Adrenal gland (tissue), 9 donors: ENCODE measurements at regions not wholly inside any gene's neighbourhood (a gene's known extent, or its start where the extent isn't known, plus 50 kb on each side); places are given as distances from the start of the nearest gene placed in this dataset.

Experiments used
- DNase-seq, 7 donors: peaks; one replicate each; pipeline ENCODE4 v3.0.0-alpha.2; 2019 to 2020
- H3K27ac ChIP-seq, 5 donors: fragments of 200-600 bp; sonication (generic) in 4 of 5; 1 replicate in 3 of 5; 2 replicates in 2 of 5; pipeline versions ENCODE4 v1.5.1 to v1.8.0; 2016 to 2020; ENCODE audit warnings: mild to moderate bottlenecking in 1 of 5
- H3K27me3 ChIP-seq: fragments of 200-600 bp; 2 replicates; pipeline ENCODE4 v1.8.0; 2021
- H3K36me3 ChIP-seq, 2 donors: fragments of 200-600 bp; replicated peaks in 1 of 2; 1 replicate in 1 of 2; 2 replicates in 1 of 2; pipeline versions ENCODE4 v1.5.1 to v1.8.0; 2018 to 2022
- H3K4me1 ChIP-seq, 2 donors: fragments of 200-600 bp; replicated peaks in 1 of 2; 1 replicate in 1 of 2; 2 replicates in 1 of 2; pipeline versions ENCODE4 v1.5.1 to v1.8.0; 2018 to 2021
- H3K4me3 ChIP-seq, 4 donors: fragments of 200-600 bp; sonication (generic) in 3 of 4; one replicate each; pipeline ENCODE4 v1.5.1; 2016 to 2018
- H3K9me3 ChIP-seq, 3 donors: fragments of 200-600 bp; sonication (generic) in 1 of 3; replicated peaks in 1 of 3; 1 replicate in 2 of 3; 2 replicates in 1 of 3; pipeline versions ENCODE4 v1.5.1 to v1.8.0; 2016 to 2021
- CTCF ChIP-seq, 6 experiments: fragments of 450-650 bp in 4 of 6; fragments of 200-600 bp in 2 of 6; sonication (generic) in 1 of 6; IDR thresholded peaks; 1 replicate in 5 of 6; 2 replicates in 1 of 6; pipeline versions ENCODE4 v1.5.1 to v1.8.0; 2016 to 2021; ENCODE audit warnings: antibody characterized with exemption in 6 of 6, mild to moderate bottlenecking in 2 of 6, moderate library complexity in 1 of 6
- POLR2A ChIP-seq, 2 donors: fragments of 450-650 bp; IDR thresholded peaks; one replicate each; pipeline ENCODE4 v1.6.1; 2017; ENCODE audit warnings: antibody characterized with exemption in 2 of 2, mild to moderate bottlenecking in 2 of 2, moderate library complexity in 1 of 2
- WGBS, 4 donors: extraction: QIAGEN DNeasy Blood & Tissue Kit in 2 of 4; methylation state at CpG; one replicate each; pipeline versions ENCODE4 v1.1.5 to v1.1.7; 2013 to 2017; 5-methylcytosine and 5-hydroxymethylcytosine counted together
- intact Hi-C, 2 donors: fragments of 100-400 bp; cut with DNase I; formaldehyde crosslinking; loops; one replicate each; pipeline versions ENCODE4 v1.14.1 to v1.15.0; 2022 to 2023
- donor health status: healthy with polysubstance abuse.
- donor health status: Bipolar disorder and iron deficiency.
- donor health status: DM: yes; HTN: yes; CAD: no.
- donor health status: DM: no; HTN: no; CAD: no.
- donor health status: DM: no; HTN: no; CAD: no.

GRCh38 chr1:118346936-118347335, 161.9 kb upstream of the SPAG17 start:
- TF ChIP-seq POLR2A (IDR thresholded peaks at IDR 0.05) = no peak
- TF ChIP-seq CTCF (IDR thresholded peaks at IDR 0.05) = no peak
- Histone ChIP-seq H3K4me1 (no peaks in the 10 kb centered on the region), H3K4me3 (no peak overlapping the region), H3K36me3 (no peaks in the 10 kb centered on the region), H3K9me3 (no peaks in the 10 kb centered on the region), H3K27me3 (no peaks in the 10 kb centered on the region), H3K27ac (no peak overlapping the region)
- no peak for DNase-seq
- intact Hi-C loops = no loop called here
- WGBS, 4 donors = 33 to 60% (median 46%) methylated on average over 3 of the region's 3 CpGs

DNA sequence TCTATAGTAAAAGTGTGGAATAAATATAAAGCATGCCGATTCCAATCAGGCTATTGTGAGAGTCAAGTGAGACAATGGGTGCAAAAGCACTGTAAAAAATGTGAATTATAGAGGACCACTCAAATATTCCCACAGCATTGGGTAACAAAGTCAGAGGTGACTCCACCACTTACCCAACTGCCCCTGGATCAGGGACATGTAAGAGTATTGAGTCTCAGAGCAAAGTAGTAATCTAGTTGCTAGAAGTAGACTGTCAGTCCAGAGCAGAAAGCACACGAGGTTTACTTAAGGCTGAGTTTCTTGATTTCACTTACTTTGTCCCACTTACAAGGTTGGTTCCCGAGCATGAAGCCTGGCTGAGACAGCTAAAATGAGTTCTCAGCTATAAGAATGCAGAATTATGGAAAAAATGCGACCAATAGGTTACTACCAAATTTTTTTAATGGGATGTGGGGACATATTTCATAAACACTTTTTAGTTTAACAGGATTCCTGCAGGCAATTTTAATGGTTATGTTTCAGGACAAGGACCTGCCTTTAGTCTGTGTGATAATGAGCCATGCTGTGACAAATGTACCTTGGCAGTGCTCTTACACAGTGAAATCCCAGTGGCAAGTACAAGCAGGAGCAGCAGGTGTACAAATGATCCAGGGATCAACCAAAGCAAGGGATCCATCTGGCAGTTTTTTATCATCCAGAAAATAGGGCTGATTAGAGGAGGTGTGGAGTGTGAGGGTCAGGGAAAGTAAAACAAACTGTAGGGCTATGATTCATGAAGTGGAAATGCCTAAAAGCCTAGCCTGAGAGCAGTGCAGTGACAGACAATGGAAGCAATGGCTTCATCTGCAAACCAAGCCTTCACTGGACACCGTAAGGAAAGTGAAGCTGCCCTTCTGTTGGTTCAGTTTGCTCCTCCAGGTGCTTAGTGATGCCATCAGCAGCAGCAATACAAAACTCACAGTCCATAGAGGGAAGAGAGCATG, 156.2 kb upstream of the SPAG17 start:
- H3K27me3 ChIP-seq = no peaks in the 10 kb centered on the region
- H3K27ac ChIP-seq = no peak overlapping the region
- H3K4me1 ChIP-seq = no peaks in the 10 kb centered on the region
- H3K9me3 ChIP-seq = no peaks in the 10 kb centered on the region
- WGBS, 4 donors = 52 to 69% (median 66%) methylated on average over 5 of the region's 5 CpGs
- DNase-seq = no peak
- H3K4me3 ChIP-seq = no peak overlapping the region
- no peaks in the 10 kb centered on the region for H3K36me3 ChIP-seq
- TF ChIP-seq POLR2A (IDR thresholded peaks at IDR 0.05) = no peak
- no peak for TF ChIP-seq CTCF (IDR thresholded peaks at IDR 0.05)
- intact Hi-C loops = no loop called here

GRCh38 chr1:118339400-118340124, 154.5 kb upstream of the SPAG17 start:
- H3K27ac ChIP-seq = no peak overlapping the region
- no peaks in the 10 kb centered on the region for H3K9me3 ChIP-seq
- no peaks in the 10 kb centered on the region for H3K4me1 ChIP-seq
- intact Hi-C loops = no loop called here
- no peaks in the 10 kb centered on the region for H3K27me3 ChIP-seq
- no peak overlapping the region for H3K4me3 ChIP-seq
- no peaks in the 10 kb centered on the region for H3K36me3 ChIP-seq
- WGBS, 4 donors = 49 to 73% (median 69%) methylated on average over 4 of the region's 4 CpGs
- TF ChIP-seq CTCF (IDR thresholded peaks at IDR 0.05) = no peak
- TF ChIP-seq POLR2A (IDR thresholded peaks at IDR 0.05) = no peak
- no peak for DNase-seq

GRCh38 chr1:118338936-118339335, 153.9 kb upstream of the SPAG17 start:
- Histone ChIP-seq H3K27ac (no peak overlapping the region), H3K27me3 (no peaks in the 10 kb centered on the region), H3K4me3 (no peak overlapping the region), H3K9me3 (no peaks in the 10 kb centered on the region), H3K36me3 (no peaks in the 10 kb centered on the region), H3K4me1 (no peaks in the 10 kb centered on the region)
- WGBS, 4 donors = 43 to 51% (median 44%) methylated on average over 3 of the region's 3 CpGs
- intact Hi-C loops = no loop called here
- no peak for DNase-seq
- TF ChIP-seq CTCF (IDR thresholded peaks at IDR 0.05) (no peak), POLR2A (IDR thresholded peaks at IDR 0.05) (no peak)
